Retinal pigment epithelial cell (primary cell): ENCODE measurements at regions not wholly inside any gene's neighbourhood (a gene's known extent, or its start where the extent isn't known, plus 50 kb on each side); places are given as distances from the start of the nearest gene placed in this dataset.

ENCODE experiments used
- DNase-seq: peaks from one replicate; pipeline ENCODE4 v3.0.0-alpha.2; 2010; ENCODE audit warnings: low read depth
- H3K4me3 ChIP-seq: 2 replicates; pipeline ENCODE4 v1.5.1; 2011; ENCODE audit warnings: mild to moderate bottlenecking, low read length, control low read depth, moderate library complexity
- CTCF ChIP-seq: conservative IDR thresholded peaks from 2 replicates; pipeline ENCODE4 v1.5.1; 2011; ENCODE audit warnings: low read depth, low read length, control low read depth, inconsistent platforms

GRCh38 chr17:14630621-14631020 lies 329.7 kb downstream of the HS3ST3B1 start:
- TF ChIP-seq CTCF = no peak
- no peak for DNase-seq
- H3K4me3 ChIP-seq = no peak overlapping the region

GRCh38 chr17:14630046-14630445 lies 329.2 kb downstream of the HS3ST3B1 start:
- no peak for TF ChIP-seq CTCF
- DNase-seq = no peak

GRCh38 chr17:14622615-14623101 lies 321.8 kb downstream of the HS3ST3B1 start:
- DNase-seq = no peak
- no peak overlapping the region for H3K4me3 ChIP-seq
- TF ChIP-seq CTCF = no peak

More at GRCh38 chr17:14630046-14630445, 329.2 kb downstream of the HS3ST3B1 start:
- H3K4me3 ChIP-seq = no peak overlapping the region

- TF ChIP-seq CTCF = no peak
- DNase-seq = no peak
- no peak overlapping the region for H3K4me3 ChIP-seq
Measured at GRCh38 chr17:14621826-14622614, 321.1 kb downstream of the HS3ST3B1 start.

- no peak for TF ChIP-seq CTCF
- DNase-seq = no peak
- no peak overlapping the region for H3K4me3 ChIP-seq
Measured at GRCh38 chr17:14619821-14620220, 318.9 kb downstream of the HS3ST3B1 start.

- no peak overlapping the region for H3K4me3 ChIP-seq
- DNase-seq = no peak
- TF ChIP-seq CTCF = no peak
Measured at GRCh38 chr17:14616528-14616927, 315.6 kb downstream of the HS3ST3B1 start.

GRCh38 chr17:14605267-14605599 lies 304.4 kb downstream of the HS3ST3B1 start:
- H3K4me3 ChIP-seq = no peak overlapping the region
- TF ChIP-seq CTCF = no peak
- no peak for DNase-seq
